CD4-positive, alpha-beta T cell (primary cell): ENCODE measurements at regions not wholly inside any gene's neighbourhood (a gene's known extent, or its start where the extent isn't known, plus 50 kb on each side); places are given as distances from the start of the nearest gene placed in this dataset.

Experiments
- ATAC-seq: fragments of 200-7000 bp; cut with Tn5 transposase; one replicate; pipeline ENCODE4 v1.10.0; 2022; ENCODE audit warnings: mild to moderate bottlenecking; ENCODE audit not compliant: poor library complexity
- CTCF ChIA-PET: fragments of 350-600 bp; sonication (Branson Sonifier 250); formaldehyde crosslinking; loops from one replicate; lab custom pipeline; 2021; ENCODE audit warnings: antibody characterized with exemption, inconsistent platforms; lab: Charles Lee
- POLR2A ChIA-PET: fragments of 350-600 bp; sonication (Branson Sonifier 250); formaldehyde crosslinking; loops from one replicate; lab custom pipeline; 2021; ENCODE audit warnings: antibody characterized with exemption, inconsistent platforms; lab: Charles Lee
- DNase-seq, 14 experiments: peaks; one replicate each; pipeline ENCODE4 v3.0.0-alpha.2; 2013 to 2020; ENCODE audit warnings: mixed read lengths in 2 of 14
- H3K27ac ChIP-seq, 2 donors: one replicate each; pipeline versions ENCODE4 v1.5.1 to v1.7.0; 2013; ENCODE audit warnings: low read length in 2 of 2, low read depth in 1 of 2, mild to moderate bottlenecking in 1 of 2
- H3K27me3 ChIP-seq, 2 experiments: 1 replicate in 1 of 2; 2 replicates in 1 of 2; pipeline versions ENCODE4 v1.6.1 to v1.7.0; 2013; ENCODE audit warnings: low read length in 2 of 2, control low read depth in 1 of 2, mild to moderate bottlenecking in 1 of 2, moderate library complexity in 1 of 2; ENCODE audit not compliant: insufficient read depth in 2 of 2, control insufficient read depth in 1 of 2
- H3K36me3 ChIP-seq: one replicate; pipeline ENCODE4 v1.6.1; 2013; ENCODE audit warnings: low read length, control low read depth; ENCODE audit not compliant: insufficient read depth
- H3K4me1 ChIP-seq: one replicate; pipeline ENCODE4 v1.6.1; 2013; ENCODE audit warnings: low read length, control low read depth; ENCODE audit not compliant: insufficient read depth
- H3K4me3 ChIP-seq: one replicate; pipeline ENCODE4 v1.5.1; 2013; ENCODE audit warnings: mild to moderate bottlenecking, low read length, moderate library complexity
- H3K9me3 ChIP-seq, 2 experiments: 1 replicate in 1 of 2; 2 replicates in 1 of 2; pipeline versions ENCODE4 v1.6.1 to v1.7.0; 2013; ENCODE audit warnings: low read length in 2 of 2, mild to moderate bottlenecking in 2 of 2, control low read depth in 1 of 2, moderate library complexity in 1 of 2; ENCODE audit not compliant: control insufficient read depth in 1 of 2, insufficient read depth in 1 of 2
- H3K27ac Mint-ChIP-seq: one replicate; pipeline ENCODE4 v1.8.0; 2020; ENCODE audit warnings: mixed read lengths
- H3K27me3 Mint-ChIP-seq: one replicate; pipeline ENCODE4 v1.8.0; 2021; ENCODE audit warnings: mixed read lengths
- H3K36me3 Mint-ChIP-seq: one replicate; pipeline ENCODE4 v1.8.0; 2021; ENCODE audit warnings: low read depth, mixed read lengths
- H3K4me1 Mint-ChIP-seq: one replicate; pipeline ENCODE4 v1.8.0; 2021; ENCODE audit warnings: low read depth, mixed read lengths
- H3K4me3 Mint-ChIP-seq: one replicate; pipeline ENCODE4 v1.8.0; 2020; ENCODE audit warnings: mild to moderate bottlenecking, mixed read lengths
- H3K9me3 Mint-ChIP-seq: one replicate; pipeline ENCODE4 v1.8.0; 2020; ENCODE audit warnings: mixed read lengths
- CTCF ChIP-seq: fragments of 200-600 bp; IDR thresholded peaks from one replicate; pipeline ENCODE4 v1.8.0; 2022; ENCODE audit warnings: antibody characterized with exemption, mild to moderate bottlenecking
- intact Hi-C, 2 experiments: fragments of 100-400 bp; cut with DNase I in 1 of 2; cut with micrococcal nuclease in 1 of 2; formaldehyde crosslinking; loops; one replicate each; pipeline versions ENCODE4 v1.15.1 to v1.9.0; 2023 to 2025; cut with DNase I, micrococcal nuclease

DNA sequence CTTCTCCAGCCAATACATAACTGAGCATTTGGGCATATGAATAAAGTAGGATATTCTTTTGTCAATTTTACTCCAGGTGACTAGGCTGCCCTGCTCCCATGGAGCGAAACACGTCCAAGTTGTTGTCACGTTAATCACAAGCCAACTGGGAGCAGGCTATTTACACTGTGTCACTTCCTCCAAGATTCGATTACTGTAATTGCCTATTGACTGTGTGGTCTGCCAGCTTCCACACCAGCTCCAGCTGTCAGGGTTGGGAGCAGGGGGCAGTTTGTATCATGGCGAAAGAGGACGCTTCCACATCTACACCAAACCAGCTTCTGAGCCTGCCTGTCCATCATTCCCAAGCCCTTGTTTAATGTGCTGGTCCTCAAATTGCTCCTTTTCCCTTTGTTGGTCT is 89.2 kb upstream of the RORA start:
- ATAC-seq (no peak), DNase-seq (no peak)
- no peak for TF ChIP-seq CTCF
- Mint-ChIP-seq H3K36me3 (no peaks in the 10 kb centered on the region), H3K9me3 (no peaks in the 10 kb centered on the region), H3K27ac (no peak overlapping the region), H3K4me1 (no peaks in the 10 kb centered on the region), H3K27me3 (peaks cover 6% of the 10 kb centered on the region), H3K4me3 (no peak overlapping the region)
- H3K4me1 ChIP-seq, result no peaks in the 10 kb centered on the region
- no peaks in the 10 kb centered on the region for H3K36me3 ChIP-seq
- no peak overlapping the region for H3K4me3 ChIP-seq
- H3K27me3 ChIP-seq, result peaks cover 0 to 3% of the 10 kb centered on the region in 2 experiments
- intact Hi-C loops, result no loop called here
- POLR2A ChIA-PET, result no interaction called here
- CTCF ChIA-PET, result no interaction called here
- peaks cover 0 to 2% of the 10 kb centered on the region in 2 experiments for H3K9me3 ChIP-seq
- H3K27ac ChIP-seq, result no peak overlapping the region

DNA sequence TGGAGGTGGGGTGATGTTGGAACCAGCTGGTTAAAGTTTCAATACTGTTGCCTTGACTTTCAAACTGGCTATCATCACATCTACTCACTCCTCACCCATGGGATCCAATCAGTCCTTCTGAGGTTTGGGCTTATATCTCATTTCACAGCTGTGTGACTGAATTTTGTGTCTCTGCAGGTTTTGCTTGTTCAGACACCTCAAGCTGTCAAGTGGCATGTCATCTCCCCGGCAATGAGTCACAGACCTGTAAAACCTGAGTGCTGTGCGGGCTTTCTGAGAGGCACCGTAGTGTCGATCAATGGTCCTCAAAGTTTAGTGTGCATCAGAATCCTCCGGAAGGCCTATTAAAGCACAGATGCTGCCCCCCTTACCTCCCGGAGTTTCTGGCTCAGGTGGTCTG is 86.4 kb upstream of the RORA start:
- Histone ChIP-seq H3K27me3 (peaks cover 0 to 3% of the 10 kb centered on the region in 2 experiments), H3K4me1 (no peaks in the 10 kb centered on the region), H3K9me3 (no peaks in the 10 kb centered on the region), H3K27ac (no peak overlapping the region), H3K36me3 (no peaks in the 10 kb centered on the region), H3K4me3 (no peak overlapping the region)
- POLR2A ChIA-PET, result no interaction called here
- no peak overlapping the region for H3K27ac Mint-ChIP-seq
- no peak for ATAC-seq
- TF ChIP-seq CTCF, result no peak
- no peak for DNase-seq
- no peak overlapping the region for H3K4me3 Mint-ChIP-seq
- no peaks in the 10 kb centered on the region for H3K4me1 Mint-ChIP-seq
- H3K27me3 Mint-ChIP-seq, result peaks cover 12% of the 10 kb centered on the region
- CTCF ChIA-PET, result no interaction called here
- no peaks in the 10 kb centered on the region for H3K36me3 Mint-ChIP-seq
- no peaks in the 10 kb centered on the region for H3K9me3 Mint-ChIP-seq
- intact Hi-C loops, result no loop called here

- Histone ChIP-seq H3K27ac (no peak overlapping the region), H3K27me3 (peaks cover 0 to 3% of the 10 kb centered on the region in 2 experiments), H3K9me3 (no peaks in the 10 kb centered on the region), H3K4me1 (no peaks in the 10 kb centered on the region), H3K4me3 (no peak overlapping the region), H3K36me3 (no peaks in the 10 kb centered on the region)
- H3K36me3 Mint-ChIP-seq, result no peaks in the 10 kb centered on the region
- no peak overlapping the region for H3K4me3 Mint-ChIP-seq
- DNase-seq (no peak), ATAC-seq (no peak)
- CTCF ChIA-PET, result no interaction called here
- POLR2A ChIA-PET, result no interaction called here
- no peaks in the 10 kb centered on the region for H3K4me1 Mint-ChIP-seq
- H3K9me3 Mint-ChIP-seq, result no peaks in the 10 kb centered on the region
- peaks cover 12% of the 10 kb centered on the region for H3K27me3 Mint-ChIP-seq
- no peak for TF ChIP-seq CTCF
- no peak overlapping the region for H3K27ac Mint-ChIP-seq
- intact Hi-C loops, result no loop called here
These were observed 85.3 kb upstream of the RORA start for GRCh38 chr15:61314427-61314826.
